GM12878 (cell line): ENCODE measurements at regions not wholly inside any gene's neighbourhood (a gene's known extent, or its start where the extent isn't known, plus 50 kb on each side); places are given as distances from the start of the nearest gene placed in this dataset.
A peak's percentile ranks its signal among the peaks of the same experiment; 100 is the strongest.

ENCODE experiments used
- BMI1 ChIP-seq: fragments of 450-650 bp; IDR thresholded peaks from 2 replicates; pipeline ENCODE4 v1.6.1; 2016; ENCODE audit warnings: mild to moderate bottlenecking, moderate library complexity, borderline replicate concordance
- CHD4 ChIP-seq: fragments of 200-600 bp; sonication (generic); IDR thresholded peaks from 2 replicates; pipeline ENCODE4 v1.6.1; 2016; ENCODE audit warnings: mild to moderate bottlenecking
- CUX1 ChIP-seq: IDR thresholded peaks from 2 replicates; pipeline ENCODE4 v1.6.1; 2012; ENCODE audit warnings: improper control_type of control experiment, low read depth, low read length; ENCODE audit not compliant: insufficient replicate concordance
- ELK1 ChIP-seq: IDR thresholded peaks from 2 replicates; pipeline ENCODE4 v1.6.1; 2012; ENCODE audit warnings: low read depth, low read length, improper control_type of control experiment
- ESRRA ChIP-seq: IDR thresholded peaks from 2 replicates; pipeline ENCODE4 v1.6.1; 2012; ENCODE audit warnings: mild to moderate bottlenecking, low read length, improper control_type of control experiment
- FOXM1 ChIP-seq: IDR thresholded peaks from 2 replicates; pipeline ENCODE4 v1.6.1; 2012; ENCODE audit warnings: low read depth, mild to moderate bottlenecking, inconsistent platforms, low read length, moderate library complexity
- HDGF ChIP-seq: fragments of 450-650 bp; IDR thresholded peaks from 2 replicates; pipeline ENCODE4 v1.6.1; 2016; ENCODE audit warnings: antibody characterized with exemption
- JUNB ChIP-seq: IDR thresholded peaks from 2 replicates; pipeline ENCODE4 v1.6.1; 2016; ENCODE audit warnings: antibody characterized with exemption, mild to moderate bottlenecking
- MTA2 ChIP-seq: fragments of 450-650 bp; IDR thresholded peaks from 2 replicates; pipeline ENCODE4 v1.6.1; 2016; ENCODE audit warnings: low read depth, mild to moderate bottlenecking, moderate library complexity
- MYC ChIP-seq: IDR thresholded peaks from 2 replicates; pipeline ENCODE4 v1.6.1; 2011; ENCODE audit warnings: mild to moderate bottlenecking, low read length, moderate library complexity, inconsistent platforms; ENCODE audit not compliant: insufficient read depth, insufficient replicate concordance, insufficient read length, severe bottlenecking
- NFXL1 ChIP-seq: fragments of 450-650 bp; IDR thresholded peaks from 2 replicates; pipeline ENCODE4 v1.6.1; 2017; ENCODE audit warnings: antibody characterized with exemption, mild to moderate bottlenecking, borderline replicate concordance
- PBX3 ChIP-seq: IDR thresholded peaks from 2 replicates; pipeline ENCODE4 v1.6.1; 2011; ENCODE audit warnings: mild to moderate bottlenecking, low read depth, low read length, moderate library complexity; ENCODE audit not compliant: insufficient replicate concordance
- PML ChIP-seq: IDR thresholded peaks from 2 replicates; pipeline ENCODE4 v1.6.1; 2012; ENCODE audit warnings: low read length, inconsistent platforms
- SIN3A ChIP-seq: IDR thresholded peaks from 2 replicates; pipeline ENCODE4 v1.6.1; 2012; ENCODE audit warnings: low read depth, low read length, improper control_type of control experiment
- SPI1 ChIP-seq: IDR thresholded peaks from 2 replicates; pipeline ENCODE4 v1.6.1; 2011; ENCODE audit warnings: low read depth, mild to moderate bottlenecking, low read length, moderate library complexity, borderline replicate concordance; ENCODE audit not compliant: insufficient read depth
- SUZ12 ChIP-seq: fragments of 200-600 bp; sonication (generic); IDR thresholded peaks from one replicate; pipeline ENCODE4 v1.6.1; 2018; ENCODE audit warnings: antibody characterized with exemption, mild to moderate bottlenecking; ENCODE audit not compliant: unreplicated experiment
- ZBTB11 ChIP-seq: fragments of 450-650 bp; formaldehyde crosslinking; IDR thresholded peaks from 2 replicates; pipeline ENCODE4 v1.5.0; 2022; ENCODE audit warnings: mild to moderate bottlenecking, missing genetic modification characterization
- ZBTB33 ChIP-seq: fragments of 450-650 bp; IDR thresholded peaks from 2 replicates; pipeline ENCODE4 v1.6.1; 2017; ENCODE audit warnings: mild to moderate bottlenecking
- ZNF207 ChIP-seq: fragments of 450-650 bp; IDR thresholded peaks from 2 replicates; pipeline ENCODE4 v1.6.1; 2014; ENCODE audit warnings: antibody characterized with exemption, mild to moderate bottlenecking, borderline replicate concordance

GRCh38 chr2:183348492-183348891, 224.2 kb downstream of the NUP35 start (continued):
- TF ChIP-seq ZBTB33 (no peak), PML (no peak), MYC (no peak), SPI1 (peak; percentile 71), MTA2 (0 out of 2 replicates have a peak, but pooled peaks have one; percentile 34), SUZ12 (no peak), ELK1 (no peak), HDGF (no peak), JUNB (no peak), CUX1 (no peak), PBX3 (no peak), ZBTB11 (CRISPR knock-in tag) (no peak), ZNF207 (no peak), SIN3A (no peak), NFXL1 (no peak), BMI1 (no peak), CHD4 (no peak), ESRRA (peak; percentile 96; the same call in 1 of the 2 replicates), FOXM1 (no peak)
